AG10803 (cell line): ENCODE measurements at regions not wholly inside any gene's neighbourhood (a gene's known extent, or its start where the extent isn't known, plus 50 kb on each side); places are given as distances from the start of the nearest gene placed in this dataset.

Experiments
- DNase-seq: peaks from one replicate; pipeline ENCODE4 v3.0.0; 2010; ENCODE audit warnings: low read depth
- H3K4me3 ChIP-seq: 2 replicates; pipeline ENCODE4 v1.5.1; 2011; ENCODE audit warnings: mild to moderate bottlenecking, low read length, control low read depth
- TF ChIP-seq, protein P1 (sequence below): conservative IDR thresholded peaks from 2 replicates; pipeline ENCODE4 v1.5.1; 2011; ENCODE audit warnings: mild to moderate bottlenecking, low read length, control low read depth, inconsistent platforms

DNA sequence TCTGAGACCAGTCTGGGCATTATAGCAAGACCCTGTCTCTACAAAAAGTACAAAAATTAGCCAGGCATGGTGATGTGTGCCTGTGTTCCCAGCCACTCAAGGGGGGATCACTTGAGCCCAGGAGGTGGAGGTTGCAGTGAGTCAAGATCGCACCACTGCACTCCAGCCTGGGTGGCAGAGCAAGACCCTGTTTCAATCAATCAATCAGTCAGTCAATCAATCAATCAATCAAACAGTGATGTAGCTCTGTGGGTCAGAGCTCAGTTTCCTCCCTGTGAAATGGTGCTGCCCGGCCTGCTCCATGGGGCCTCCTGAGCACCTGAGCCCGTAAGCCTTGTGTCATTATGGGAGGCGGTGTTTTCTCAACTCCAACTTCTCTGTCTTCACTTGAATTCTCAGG, 167.1 kb upstream of the CIBAR2 start:
- no peak for DNase-seq
- no peak overlapping the region for H3K4me3 ChIP-seq
- TF ChIP-seq, protein P1, sequence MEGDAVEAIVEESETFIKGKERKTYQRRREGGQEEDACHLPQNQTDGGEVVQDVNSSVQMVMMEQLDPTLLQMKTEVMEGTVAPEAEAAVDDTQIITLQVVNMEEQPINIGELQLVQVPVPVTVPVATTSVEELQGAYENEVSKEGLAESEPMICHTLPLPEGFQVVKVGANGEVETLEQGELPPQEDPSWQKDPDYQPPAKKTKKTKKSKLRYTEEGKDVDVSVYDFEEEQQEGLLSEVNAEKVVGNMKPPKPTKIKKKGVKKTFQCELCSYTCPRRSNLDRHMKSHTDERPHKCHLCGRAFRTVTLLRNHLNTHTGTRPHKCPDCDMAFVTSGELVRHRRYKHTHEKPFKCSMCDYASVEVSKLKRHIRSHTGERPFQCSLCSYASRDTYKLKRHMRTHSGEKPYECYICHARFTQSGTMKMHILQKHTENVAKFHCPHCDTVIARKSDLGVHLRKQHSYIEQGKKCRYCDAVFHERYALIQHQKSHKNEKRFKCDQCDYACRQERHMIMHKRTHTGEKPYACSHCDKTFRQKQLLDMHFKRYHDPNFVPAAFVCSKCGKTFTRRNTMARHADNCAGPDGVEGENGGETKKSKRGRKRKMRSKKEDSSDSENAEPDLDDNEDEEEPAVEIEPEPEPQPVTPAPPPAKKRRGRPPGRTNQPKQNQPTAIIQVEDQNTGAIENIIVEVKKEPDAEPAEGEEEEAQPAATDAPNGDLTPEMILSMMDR: no peak

- TF ChIP-seq, protein P1: no peak
- no peak for DNase-seq
- no peak overlapping the region for H3K4me3 ChIP-seq
Measured at GRCh38 chr16:85279825-85280545, 167.7 kb upstream of the CIBAR2 start.

- TF ChIP-seq, protein P1: no peak
- no peak for DNase-seq
Measured at GRCh38 chr16:85281181-85281580, 168.9 kb upstream of the CIBAR2 start.

GRCh38 chr16:85282842-85283241, 170.6 kb upstream of the CIBAR2 start:
- DNase-seq: no peak
- TF ChIP-seq, protein P1: no peak

More at GRCh38 chr16:85281181-85281580, 168.9 kb upstream of the CIBAR2 start:
- no peak overlapping the region for H3K4me3 ChIP-seq

GRCh38 chr16:85283305-85284050, 171.2 kb upstream of the CIBAR2 start:
- TF ChIP-seq, protein P1: no peak
- no peak overlapping the region for H3K4me3 ChIP-seq

More at GRCh38 chr16:85282842-85283241, 170.6 kb upstream of the CIBAR2 start:
- H3K4me3 ChIP-seq: no peak overlapping the region

GRCh38 chr16:85284141-85284817, 172.0 kb upstream of the CIBAR2 start:
- H3K4me3 ChIP-seq: no peak overlapping the region
- TF ChIP-seq, protein P1: no peak

More at GRCh38 chr16:85283305-85284050, 171.2 kb upstream of the CIBAR2 start:
- no peak for DNase-seq

More at GRCh38 chr16:85284141-85284817, 172.0 kb upstream of the CIBAR2 start:
- DNase-seq: no peak
